GM12891 (cell line): ENCODE measurements at regions not wholly inside any gene's neighbourhood (a gene's known extent, or its start where the extent isn't known, plus 50 kb on each side); places are given as distances from the start of the nearest gene placed in this dataset.

Experiments
- POLR2A ChIP-seq: IDR thresholded peaks from 2 replicates; pipeline ENCODE4 v1.6.1; 2011; ENCODE audit warnings: low read depth, low read length, control low read depth
- POLR2AphosphoS5 ChIP-seq: IDR thresholded peaks from 2 replicates; pipeline ENCODE4 v1.6.1; 2011; ENCODE audit warnings: low read depth, low read length, control low read depth
- POU2F2 ChIP-seq: IDR thresholded peaks from 2 replicates; pipeline ENCODE4 v1.6.1; 2011; ENCODE audit warnings: low read depth, mild to moderate bottlenecking, control low read depth, low read length, moderate library complexity
- SPI1 ChIP-seq: IDR thresholded peaks from 2 replicates; pipeline ENCODE4 v1.6.1; 2011; ENCODE audit warnings: low read depth, low read length, control low read depth
- TAF1 ChIP-seq: IDR thresholded peaks from 2 replicates; pipeline ENCODE4 v1.6.1; 2011; ENCODE audit warnings: low read depth, low read length, control low read depth

- TF ChIP-seq POLR2A (no peak), POU2F2 (no peak), POLR2AphosphoS5 (no peak), TAF1 (no peak), SPI1 (no peak)
Observed at GRCh38 chr3:103851793-103852192, 1417.0 kb downstream of the ZPLD1 start.
